AG08395 (cell line): ENCODE measurements at regions not wholly inside any gene's neighbourhood (a gene's known extent, or its start where the extent isn't known, plus 50 kb on each side); places are given as distances from the start of the nearest gene placed in this dataset.

Experiments used
- DNase-seq: peaks from one replicate; pipeline ENCODE4 v3.0.0; 2012; ENCODE audit warnings: mixed read lengths, low spot score

- no peak for DNase-seq
Observed at GRCh38 chr5:68928617-68929302, 165.1 kb upstream of the SLC30A5 start.

DNA sequence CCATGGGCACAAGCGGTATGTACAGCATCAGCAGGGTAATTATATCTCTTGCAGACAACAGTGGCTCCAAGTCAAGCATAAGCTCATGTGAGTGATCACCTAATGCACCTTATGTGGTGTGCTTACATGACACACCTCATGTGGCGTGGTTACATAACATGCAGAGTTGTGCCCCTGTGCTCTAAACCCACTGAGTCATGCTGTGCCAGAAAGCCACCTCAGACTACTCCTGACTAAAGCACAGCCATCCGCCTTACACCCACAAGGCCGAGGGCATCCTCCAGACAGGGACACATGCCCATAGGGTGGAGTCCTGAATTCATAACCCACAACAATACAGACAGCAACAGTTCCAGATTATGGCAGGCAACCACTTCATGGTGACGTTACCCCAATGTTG, 163.7 kb upstream of the SLC30A5 start:
- no peak for DNase-seq

DNA sequence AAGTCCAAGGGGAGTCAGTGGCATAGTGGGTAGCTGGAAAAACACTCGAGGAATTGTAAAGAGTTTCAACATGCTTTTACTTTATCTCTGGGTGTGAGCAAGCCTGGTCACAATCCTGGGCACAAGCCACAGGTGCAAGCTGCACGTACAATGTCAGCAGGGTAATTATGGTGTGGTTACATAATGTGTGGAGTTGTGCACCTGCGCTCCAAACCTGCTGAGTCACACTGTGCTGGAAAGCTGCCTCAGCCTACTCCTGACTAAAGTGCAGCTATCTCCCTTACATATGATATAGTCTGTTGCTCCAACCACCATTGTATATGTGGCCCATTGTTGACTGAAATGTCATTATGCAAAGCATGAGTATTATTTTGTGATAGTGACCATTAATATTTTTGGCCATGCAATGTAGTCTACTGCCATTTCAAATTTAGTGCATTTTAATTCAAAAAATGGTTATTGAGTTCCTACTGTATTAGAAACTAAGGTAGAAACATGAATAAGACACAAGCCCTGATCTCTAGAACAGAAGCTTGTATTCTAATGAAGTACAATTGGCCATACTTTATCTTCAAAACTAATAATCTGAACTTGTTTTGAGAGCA, 160.9 kb upstream of the SLC30A5 start:
- no peak for DNase-seq

- no peak for DNase-seq
Observed at GRCh38 chr5:68942169-68942568, 151.6 kb upstream of the SLC30A5 start.

DNA sequence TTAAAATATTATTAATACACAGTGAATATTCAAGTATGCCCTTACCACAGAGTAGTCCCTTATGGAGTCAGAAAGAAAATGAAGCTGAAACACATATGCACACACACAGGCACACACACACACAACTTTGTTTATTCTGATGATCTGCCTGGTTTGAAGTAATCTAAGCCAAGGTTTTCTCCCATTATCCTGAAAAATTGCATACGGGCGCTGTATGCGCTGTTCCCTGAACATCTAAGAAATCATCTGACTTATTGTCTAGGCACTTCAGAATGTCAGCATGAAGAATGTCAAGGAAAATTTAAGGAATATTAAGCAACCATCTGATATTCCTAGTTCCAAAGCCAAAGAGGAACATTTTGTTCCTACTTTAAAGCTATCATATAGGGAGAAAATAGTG, 147.1 kb upstream of the SLC30A5 start:
- no peak for DNase-seq

DNA sequence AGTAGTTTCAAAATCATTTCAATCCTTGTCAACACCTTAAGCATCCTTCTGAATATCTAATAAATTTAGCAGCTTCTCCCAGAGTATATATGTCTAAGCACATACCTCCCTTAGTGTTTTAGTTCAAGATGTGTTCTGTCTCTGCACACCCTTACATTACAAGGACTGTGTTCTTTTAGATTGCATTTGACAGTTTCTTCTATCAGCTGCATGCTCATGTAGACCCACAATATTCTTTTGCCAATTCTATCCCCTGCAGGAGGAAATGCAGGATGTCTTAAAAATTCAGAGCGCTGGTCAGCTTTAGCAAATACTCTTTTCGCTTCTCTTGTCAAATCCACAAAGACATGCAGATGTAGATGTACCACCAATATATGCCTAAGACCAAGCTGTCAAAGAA, 145.8 kb upstream of the SLC30A5 start:
- no peak for DNase-seq

DNA sequence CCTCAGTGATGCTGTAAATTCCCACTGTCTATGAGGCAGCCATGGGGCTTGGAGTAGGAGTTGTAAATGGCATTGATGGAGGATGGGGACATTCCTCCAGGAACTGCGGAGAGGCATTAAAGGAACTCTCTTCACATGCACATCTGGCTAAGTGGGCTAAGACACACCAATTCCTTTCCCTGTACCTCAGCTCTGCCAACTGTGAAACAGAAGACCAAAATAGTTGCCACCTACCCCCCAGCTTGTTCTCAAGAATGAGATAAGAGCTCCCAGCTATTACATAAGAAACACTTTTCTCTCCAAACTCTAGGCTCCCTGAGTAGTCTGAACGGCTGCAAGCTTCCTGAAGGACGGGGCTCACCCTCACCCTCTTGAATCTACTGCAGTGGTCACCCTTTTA, 144.6 kb upstream of the SLC30A5 start:
- no peak for DNase-seq

DNA sequence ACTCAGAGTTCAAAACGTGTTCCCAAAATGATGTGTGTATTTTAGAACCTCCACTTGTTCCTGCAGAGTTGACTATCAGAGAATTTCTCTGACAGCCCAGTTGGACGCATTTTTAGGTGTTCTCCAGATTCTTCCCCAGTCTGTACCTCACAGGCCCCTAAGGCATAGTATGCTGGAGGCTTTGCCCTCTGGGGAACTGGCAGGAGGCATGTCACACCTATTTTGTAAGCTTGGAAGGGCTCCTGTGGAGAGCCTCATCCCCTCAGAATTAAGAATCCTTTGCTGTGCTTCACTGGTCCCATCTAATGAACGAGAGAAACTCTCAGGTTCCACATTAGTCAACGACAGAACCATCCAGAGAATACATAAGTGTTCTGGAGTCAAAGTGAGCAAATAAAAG, 144.1 kb upstream of the SLC30A5 start:
- DNase-seq = no peak

- no peak for DNase-seq
Observed at GRCh38 chr5:68950125-68950524, 143.7 kb upstream of the SLC30A5 start.

DNA sequence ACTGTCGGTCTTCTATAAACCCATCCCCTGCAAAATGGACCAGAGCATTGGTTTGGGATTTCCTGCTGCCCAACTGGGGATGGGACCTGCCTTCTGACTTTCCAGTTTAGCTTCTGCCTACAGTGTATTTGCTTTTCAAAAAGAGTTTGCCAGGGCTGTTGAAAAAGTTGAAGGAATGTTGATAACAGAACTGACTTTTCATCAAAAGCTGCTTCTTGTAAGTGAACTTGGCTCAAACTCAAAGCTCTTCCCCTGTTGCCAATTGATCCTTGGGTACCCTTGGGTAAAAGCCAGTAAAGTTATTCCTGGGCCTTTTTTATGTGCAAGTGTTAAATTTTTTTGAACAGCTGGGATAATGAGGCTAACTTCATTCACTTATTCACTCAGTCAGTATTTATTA, 142.9 kb upstream of the SLC30A5 start:
- DNase-seq = no peak

DNA sequence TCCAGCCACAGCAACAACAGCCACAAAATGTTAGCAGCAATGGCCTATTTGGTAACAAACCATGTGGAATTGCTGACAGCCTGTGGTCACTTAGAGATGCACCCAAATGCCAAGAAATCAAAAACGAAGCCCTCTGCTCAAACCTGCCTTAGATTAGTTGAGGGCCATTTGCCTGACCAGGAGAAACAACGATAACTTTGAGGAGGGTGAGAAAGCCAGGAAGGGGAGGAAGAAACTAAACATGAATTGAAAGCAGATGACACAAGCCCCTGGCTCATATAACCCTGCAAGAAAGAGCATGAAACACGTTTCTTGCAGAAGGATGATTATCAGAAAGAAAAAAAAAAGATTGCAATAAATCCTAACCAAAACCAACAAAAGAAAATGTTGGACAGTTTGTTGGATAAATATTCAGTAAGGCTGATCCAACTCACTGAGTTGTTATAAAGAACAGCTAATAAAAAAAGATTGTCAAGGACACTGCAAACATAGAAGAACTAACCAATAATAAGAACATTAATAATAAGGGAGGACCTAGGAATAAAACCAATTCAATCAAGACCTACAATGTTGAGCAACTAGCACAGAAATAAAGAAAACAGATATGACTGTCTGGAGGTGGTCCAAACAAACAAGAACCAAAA, 140.5 kb upstream of the SLC30A5 start:
- DNase-seq = peak; percentile 34

- DNase-seq = peak; percentile 65
Observed at GRCh38 chr5:68953875-68954617, 139.8 kb upstream of the SLC30A5 start.

DNA sequence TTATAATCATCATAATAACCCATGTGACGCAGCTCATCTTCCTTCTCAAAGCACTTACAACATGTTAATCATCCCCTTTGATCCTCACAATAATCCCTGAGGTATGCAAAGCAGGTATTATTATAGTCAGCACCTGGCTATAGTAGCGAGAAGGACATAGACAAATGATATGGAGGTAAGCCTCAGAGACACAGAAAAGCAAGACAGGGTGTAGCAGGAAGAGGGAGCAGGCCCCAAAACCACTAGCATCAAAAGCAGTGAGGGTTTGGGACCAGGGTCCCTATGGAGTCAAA, 139.2 kb upstream of the SLC30A5 start:
- no peak for DNase-seq

DNA sequence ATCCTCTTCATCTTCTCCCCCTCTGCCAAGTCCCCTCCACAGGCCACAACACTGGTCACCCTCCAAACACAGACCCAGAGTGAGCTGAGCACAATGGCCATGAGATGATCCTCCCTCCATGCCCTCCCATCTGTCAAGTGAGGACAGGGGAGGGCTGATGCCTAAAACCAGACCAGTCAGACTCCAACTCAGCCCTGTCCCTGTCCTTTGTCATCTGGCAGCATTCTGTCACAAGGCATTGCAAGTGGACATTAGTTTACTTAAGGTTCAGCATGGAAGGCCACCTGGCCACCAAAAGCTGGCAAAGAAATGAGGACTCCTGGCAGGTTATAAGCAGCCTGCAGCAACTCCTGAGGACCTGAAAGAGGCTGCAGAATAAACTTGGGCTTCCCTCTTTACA, 136.2 kb upstream of the SLC30A5 start:
- DNase-seq = no peak

GRCh38 chr5:68958428-68958827, 135.4 kb upstream of the SLC30A5 start:
- DNase-seq = no peak

GRCh38 chr5:68960456-68960855, 133.4 kb upstream of the SLC30A5 start:
- DNase-seq = no peak

DNA sequence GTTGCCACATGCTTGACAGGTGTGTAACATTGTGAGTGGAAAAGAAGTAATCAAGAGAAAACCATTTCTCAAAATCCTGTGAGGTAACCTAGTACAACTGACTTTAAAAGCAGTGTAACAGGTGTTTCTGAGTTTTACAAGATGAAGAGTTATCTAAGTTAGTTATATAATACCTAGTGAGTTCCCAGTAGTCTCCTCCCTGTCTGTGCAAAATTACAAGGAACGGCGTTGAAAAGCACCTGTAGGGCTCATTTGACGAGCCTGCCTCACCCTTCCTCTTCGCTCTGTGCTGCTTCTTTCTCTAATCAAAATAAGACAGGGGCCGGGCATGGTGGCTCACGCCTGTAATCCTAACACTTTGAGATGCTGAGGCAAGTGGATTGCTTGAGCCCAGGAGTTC, 132.9 kb upstream of the SLC30A5 start:
- DNase-seq = no peak

GRCh38 chr5:68961762-68962161, 132.1 kb upstream of the SLC30A5 start:
- no peak for DNase-seq

GRCh38 chr5:68962757-68963484, 130.9 kb upstream of the SLC30A5 start:
- DNase-seq = peak; percentile 80

DNA sequence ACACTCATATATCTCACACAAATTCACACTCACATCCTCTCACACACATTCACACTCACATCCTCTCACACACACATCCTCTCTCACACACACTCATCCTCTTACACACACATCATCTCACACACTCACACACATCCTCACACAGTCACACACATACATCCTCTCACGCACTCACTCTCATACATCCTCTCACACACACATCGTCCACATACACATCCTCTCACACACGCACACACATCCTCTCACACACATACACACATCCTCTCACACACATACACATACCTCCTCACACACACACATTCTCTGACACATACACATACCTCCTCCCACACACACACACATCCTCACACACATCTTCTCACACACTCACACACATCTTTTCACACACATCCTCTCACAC, 129.1 kb upstream of the SLC30A5 start:
- DNase-seq = no peak

- DNase-seq = no peak
Observed at GRCh38 chr5:68965926-68966325, 127.9 kb upstream of the SLC30A5 start.

- no peak for DNase-seq
Observed at GRCh38 chr5:68966596-68966995, 127.2 kb upstream of the SLC30A5 start.

DNA sequence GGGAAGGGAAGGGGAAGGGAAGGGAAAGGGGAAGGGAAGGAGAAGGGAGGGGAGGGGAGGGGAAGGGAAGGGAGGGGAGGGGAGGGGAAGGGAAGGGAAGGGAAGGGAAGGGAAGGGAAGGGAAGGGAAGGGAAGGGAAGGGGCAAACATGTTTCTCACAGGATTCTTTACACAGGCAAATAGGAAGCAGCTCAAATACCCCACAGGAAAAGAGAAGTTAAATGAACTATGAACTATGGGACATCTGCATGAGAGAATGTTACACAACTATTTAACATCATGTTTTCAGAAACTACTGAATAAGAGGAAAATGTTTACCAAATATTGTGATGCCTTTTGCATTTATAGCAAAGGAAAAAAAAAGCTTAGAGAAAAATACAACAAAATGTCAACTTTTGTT, 125.4 kb upstream of the SLC30A5 start:
- DNase-seq = no peak
